ENCODE measurements at regions not wholly inside any gene's neighbourhood (a gene's known extent, or its start where the extent isn't known, plus 50 kb on each side); places are given as distances from the start of the nearest gene placed in this dataset.

GRCh38 chr4:160238790-160239189 is 1135.9 kb downstream of the RAPGEF2 start:
- no peak for TF ChIP-seq CTCF (IDR thresholded peaks at IDR 0.05)

GRCh38 chr4:160247091-160247656 is 1144.3 kb downstream of the RAPGEF2 start:
- TF ChIP-seq CTCF (IDR thresholded peaks at IDR 0.05), result no peak

GRCh38 chr4:160251522-160252170 is 1148.8 kb downstream of the RAPGEF2 start:
- no peak for TF ChIP-seq CTCF (IDR thresholded peaks at IDR 0.05)

- no peak for TF ChIP-seq CTCF (IDR thresholded peaks at IDR 0.05)
Observed at GRCh38 chr4:160257318-160257717, 1154.4 kb downstream of the RAPGEF2 start.

- no peak for TF ChIP-seq CTCF (IDR thresholded peaks at IDR 0.05)
Observed at GRCh38 chr4:160265014-160265413, 1162.1 kb downstream of the RAPGEF2 start.

GRCh38 chr4:160265836-160266235 is 1163.0 kb downstream of the RAPGEF2 start:
- no peak for TF ChIP-seq CTCF (IDR thresholded peaks at IDR 0.05)

- no peak for TF ChIP-seq CTCF (IDR thresholded peaks at IDR 0.05)
Observed at GRCh38 chr4:160276785-160277325, 1174.0 kb downstream of the RAPGEF2 start.
